Inferior parietal cortex (tissue), 1 donor: ENCODE measurements at regions not wholly inside any gene's neighbourhood (a gene's known extent, or its start where the extent isn't known, plus 50 kb on each side); places are given as distances from the start of the nearest gene placed in this dataset.
A peak's percentile ranks its signal among the peaks of the same experiment; 100 is the strongest.

Experiments used
- DNase-seq: peaks from one replicate; pipeline ENCODE4 v3.0.0-alpha.2; 2016; ENCODE audit errors: extremely low spot score

- DNase-seq = no peak
Measured at GRCh38 chr6:209432-210103, 82.7 kb upstream of the DUSP22 start.

DNA sequence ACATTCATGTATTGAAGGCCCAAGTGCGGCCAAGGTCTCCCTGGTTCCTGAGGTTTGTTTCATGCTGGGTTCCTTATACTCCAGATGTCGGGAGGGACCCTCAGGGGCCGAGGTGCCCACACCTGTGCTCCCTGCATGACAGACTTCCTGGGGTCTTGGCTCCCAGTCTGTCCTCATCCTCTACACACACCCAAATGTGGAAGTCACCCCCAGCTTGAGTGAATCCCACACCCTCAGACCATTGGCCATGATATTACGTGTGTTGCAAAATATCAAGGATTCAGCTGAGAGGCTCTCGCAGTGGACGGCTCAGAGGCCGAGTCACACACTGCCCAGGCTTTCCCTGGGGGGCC lies 82.2 kb upstream of the DUSP22 start:
- DNase-seq = no peak

GRCh38 chr6:210778-211374 lies 81.4 kb upstream of the DUSP22 start:
- DNase-seq = no peak

GRCh38 chr6:211871-212497 lies 80.3 kb upstream of the DUSP22 start:
- no peak for DNase-seq

- no peak for DNase-seq
Measured at GRCh38 chr6:213284-213683, 79.0 kb upstream of the DUSP22 start.

DNA sequence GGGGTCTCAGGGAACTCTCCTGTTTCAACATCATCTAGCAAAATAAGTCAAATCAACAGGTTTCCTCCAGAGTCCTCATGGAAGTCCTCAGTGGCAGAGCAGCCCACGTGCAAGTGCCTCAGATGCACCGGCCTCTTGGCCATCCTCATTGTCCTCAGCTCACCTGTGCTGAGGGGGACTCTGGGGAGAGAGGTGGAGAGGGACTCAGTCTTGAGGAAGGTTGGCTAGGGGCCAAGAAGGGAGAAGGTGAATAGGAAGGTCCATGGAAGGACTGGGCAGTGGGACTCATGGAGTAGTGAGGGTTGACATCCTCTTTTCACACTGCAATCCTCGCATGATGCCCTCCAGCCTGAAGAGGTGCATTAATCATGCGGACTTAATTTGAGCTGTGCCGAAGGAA lies 77.9 kb upstream of the DUSP22 start:
- DNase-seq = no peak

DNA sequence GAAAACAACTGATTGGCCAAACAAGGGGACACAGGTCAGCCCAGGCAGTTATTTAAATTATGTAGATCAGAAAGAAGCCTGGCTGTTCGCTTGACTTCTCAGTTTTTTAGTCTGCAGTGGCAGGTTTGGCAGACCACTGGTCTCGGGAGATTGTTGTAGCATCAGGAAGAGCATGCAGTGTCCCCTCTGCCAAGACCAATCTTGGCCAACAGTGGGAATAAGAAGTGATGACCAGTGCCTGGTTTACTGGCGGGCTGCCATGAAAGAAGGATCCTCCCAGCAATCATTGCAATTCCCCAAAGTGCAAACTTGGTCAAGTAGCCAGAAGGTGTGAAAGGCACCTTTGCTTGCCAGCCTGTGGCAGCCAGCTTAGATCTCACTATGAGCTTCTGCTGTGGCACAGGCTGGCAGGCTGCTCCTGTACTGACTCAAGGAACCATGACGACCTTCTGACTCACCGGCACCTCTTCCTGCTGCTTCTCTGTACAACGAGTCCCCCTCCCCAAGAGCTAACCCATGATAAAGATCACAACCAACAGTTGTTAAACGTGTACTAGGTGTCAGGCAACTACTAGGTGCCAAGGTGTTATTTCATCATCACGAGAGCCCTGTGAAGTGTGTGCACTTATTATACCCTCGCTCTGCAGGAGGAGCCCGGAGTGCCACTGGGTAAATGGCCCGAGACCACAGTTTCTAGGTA lies 76.8 kb upstream of the DUSP22 start:
- no peak for DNase-seq

GRCh38 chr6:217048-217659 lies 75.1 kb upstream of the DUSP22 start:
- no peak for DNase-seq

GRCh38 chr6:218153-219018 lies 73.9 kb upstream of the DUSP22 start:
- no peak for DNase-seq

DNA sequence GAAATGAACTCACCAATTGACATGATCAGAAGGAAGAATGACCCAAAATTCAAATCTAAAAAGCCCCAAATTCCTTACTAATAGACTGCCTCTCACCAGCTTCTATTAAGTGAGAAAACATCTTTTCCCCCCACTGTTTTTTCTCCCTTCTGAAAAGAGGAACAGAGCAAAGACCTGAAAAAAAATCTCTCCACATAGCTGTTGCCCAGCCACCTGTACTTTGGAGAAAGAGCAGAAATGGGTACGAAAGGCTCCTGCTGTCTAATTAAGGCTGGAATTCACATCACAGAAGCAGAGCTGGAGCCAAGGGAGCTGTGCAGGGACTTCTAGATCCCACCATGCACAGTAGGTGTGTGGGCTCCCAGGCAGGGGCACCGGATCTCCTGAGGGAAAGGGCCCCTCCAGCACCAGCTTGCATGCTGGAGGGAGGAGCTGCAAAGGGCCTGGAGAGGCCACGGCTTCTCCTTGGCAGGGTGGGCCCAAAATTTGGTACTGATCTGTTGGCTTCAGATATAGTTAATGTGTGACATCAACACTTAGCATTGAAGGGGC lies 73.2 kb upstream of the DUSP22 start:
- no peak for DNase-seq

DNA sequence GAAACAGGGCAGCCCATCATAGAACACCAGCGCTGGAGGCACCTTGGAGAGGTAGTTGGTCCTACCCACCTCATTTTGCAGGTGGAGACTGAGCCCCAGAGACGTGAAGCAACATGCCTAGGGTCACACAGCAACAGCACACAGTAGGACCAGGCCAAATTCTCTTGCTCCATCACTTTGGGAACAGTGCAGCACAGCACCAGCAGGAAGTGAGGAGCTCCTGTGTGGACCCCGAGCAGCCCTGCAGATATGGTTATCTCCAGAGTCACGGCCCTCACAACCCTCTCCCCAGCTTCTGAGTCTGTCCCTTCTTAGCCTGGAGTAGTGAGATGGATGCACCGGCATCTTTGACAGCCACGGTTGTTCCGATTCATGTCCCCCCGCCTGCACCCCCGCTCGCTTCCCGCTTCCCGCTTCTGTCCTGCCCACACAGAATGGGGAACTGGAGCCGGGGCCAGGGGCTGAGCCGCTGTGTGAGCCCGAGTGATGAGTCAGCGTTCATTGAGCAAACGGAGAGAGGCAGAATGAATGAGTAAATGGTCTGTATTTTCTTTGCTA lies 72.6 kb upstream of the DUSP22 start:
- peak; percentile 15 for DNase-seq

DNA sequence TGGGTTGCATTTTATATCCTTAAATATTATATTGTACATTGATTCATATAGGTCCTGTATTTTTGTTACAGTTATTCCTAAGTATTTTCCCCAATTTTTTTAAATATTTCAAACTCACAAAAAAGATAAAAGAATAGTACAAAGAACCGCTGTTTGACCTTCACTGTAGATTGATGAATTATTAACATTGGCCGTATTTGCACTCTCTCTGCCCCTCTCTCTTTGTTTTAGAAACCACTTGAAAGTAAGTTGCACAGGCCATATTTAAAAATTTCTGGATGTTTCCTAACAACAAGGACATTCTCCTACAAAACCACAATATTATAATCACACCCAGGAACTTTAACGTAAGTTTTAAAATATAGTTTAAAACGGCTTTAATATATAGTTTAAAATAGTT lies 72.0 kb upstream of the DUSP22 start:
- no peak for DNase-seq

GRCh38 chr6:220721-221475 lies 71.4 kb upstream of the DUSP22 start:
- DNase-seq = no peak

- no peak for DNase-seq
Measured at GRCh38 chr6:221531-222349, 70.5 kb upstream of the DUSP22 start.

DNA sequence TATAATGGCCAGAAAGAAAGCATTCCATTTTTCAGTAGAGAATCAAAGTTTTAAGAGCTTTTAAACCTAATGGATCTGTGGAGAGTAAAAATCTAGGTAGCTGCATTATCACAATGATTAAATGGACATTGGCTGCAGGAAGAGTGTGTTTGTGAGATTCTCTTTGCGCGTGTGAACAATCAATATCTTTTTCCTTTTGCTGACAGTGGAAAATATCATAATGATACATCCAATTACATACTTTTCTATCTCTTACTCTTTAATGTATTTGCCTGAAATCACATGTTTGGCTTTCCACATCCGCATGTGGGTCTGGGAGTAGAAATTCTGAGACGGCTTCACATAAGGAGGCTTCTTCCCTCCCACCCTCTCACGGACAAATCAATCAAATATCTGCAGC lies 69.8 kb upstream of the DUSP22 start:
- no peak for DNase-seq

DNA sequence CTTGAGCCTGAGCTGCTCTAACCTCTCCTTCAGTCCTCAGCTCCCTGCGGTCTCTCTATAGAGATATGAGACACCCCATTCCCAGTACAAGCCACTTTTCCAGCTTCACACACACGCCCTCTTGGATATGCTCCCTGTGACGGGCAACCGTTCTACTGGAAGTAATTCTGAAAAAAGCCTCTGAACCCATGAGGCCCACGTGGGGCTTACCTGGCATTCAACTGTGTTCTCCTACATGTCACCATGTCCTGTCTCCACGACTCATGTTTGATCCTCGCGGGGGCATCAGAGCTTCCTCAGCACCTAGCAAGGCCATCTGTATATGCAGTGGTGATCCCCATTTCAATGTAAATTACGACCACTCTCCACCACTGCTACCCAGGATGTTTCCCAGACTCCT lies 69.2 kb upstream of the DUSP22 start:
- DNase-seq = no peak

DNA sequence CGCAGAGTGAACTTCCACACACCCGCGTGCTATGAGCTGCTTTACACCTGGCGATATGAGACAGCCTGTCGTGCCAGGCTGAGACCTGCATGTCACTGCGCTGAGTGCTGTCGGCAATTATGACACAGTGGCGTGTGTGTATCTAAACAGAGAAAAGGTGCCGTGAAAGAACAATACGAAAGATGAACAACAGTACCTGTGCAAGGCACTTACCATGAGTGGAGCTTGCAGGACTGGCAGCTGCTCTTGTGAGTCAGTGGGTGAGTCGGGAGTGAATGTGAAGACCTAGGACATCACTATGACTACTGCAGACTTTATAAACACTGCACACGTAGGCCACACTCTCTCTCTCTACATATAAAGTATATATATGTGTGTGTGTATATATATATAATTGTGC lies 68.5 kb upstream of the DUSP22 start:
- DNase-seq = no peak

GRCh38 chr6:224350-224749 lies 67.9 kb upstream of the DUSP22 start:
- DNase-seq = no peak

DNA sequence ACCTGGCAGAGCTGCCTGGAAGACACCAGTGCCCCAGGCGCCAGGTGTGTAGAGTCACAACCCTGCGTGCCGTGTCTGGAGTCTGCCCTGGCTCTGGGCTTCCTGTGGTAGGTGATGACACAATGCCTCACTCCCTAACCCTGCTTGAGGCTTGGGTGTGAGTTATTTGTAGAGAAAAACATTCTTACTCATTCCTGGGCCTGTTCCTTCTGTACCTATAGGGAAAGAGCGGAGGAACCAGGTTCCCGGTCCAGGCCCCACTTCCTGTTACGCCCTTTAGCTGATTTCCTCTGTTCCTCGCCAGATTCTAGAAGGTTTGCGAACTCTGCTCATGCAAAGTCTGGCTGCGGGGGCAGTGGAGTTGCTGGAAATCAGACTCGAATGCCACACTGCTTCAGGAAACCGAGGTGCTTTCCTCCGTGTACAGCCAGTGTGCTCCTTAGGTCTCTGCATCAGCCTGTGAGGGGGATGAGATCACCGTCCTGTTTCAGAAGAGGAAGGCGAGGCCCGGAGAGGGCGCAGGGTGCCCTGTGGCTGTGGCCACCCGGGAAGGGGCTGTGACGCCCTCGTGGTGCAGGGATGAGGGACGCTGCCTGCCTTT lies 67.1 kb upstream of the DUSP22 start:
- DNase-seq = no peak
